ENCODE measurements at regions not wholly inside any gene's neighbourhood (a gene's known extent, or its start where the extent isn't known, plus 50 kb on each side); places are given as distances from the start of the nearest gene placed in this dataset.

DNA sequence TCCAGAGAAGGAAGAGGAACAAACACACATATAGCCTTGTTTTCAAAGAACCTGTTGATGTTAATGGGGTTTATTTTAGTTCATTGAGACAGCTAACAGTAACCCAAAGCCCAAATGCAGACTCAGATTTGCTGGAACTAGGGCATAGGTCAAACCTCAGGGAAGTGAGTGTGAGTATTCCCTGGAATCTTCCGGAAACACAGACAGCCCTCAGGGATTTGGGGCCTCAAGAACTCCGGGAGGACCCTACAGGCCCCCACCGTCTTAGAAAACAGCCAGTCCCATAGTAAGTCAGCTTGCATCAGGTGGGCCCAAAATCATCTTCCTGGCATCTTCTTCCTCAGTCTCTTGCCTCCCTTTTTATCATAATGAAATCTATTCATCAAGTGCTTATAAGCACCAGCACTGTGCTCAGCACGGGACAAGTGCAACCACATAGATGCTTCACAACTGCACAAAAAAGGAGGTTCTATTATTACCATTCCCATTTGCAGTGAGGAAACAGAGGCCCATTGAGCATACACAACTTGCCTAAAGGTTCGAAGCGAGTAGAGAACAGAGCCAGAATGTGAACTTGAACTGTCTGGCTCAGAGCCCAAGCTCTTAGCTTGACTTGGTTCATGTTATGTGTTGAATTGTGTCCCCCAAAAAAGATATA is 50.2 kb upstream of the BCL11A start:
- no peak for DNase-seq

DNA sequence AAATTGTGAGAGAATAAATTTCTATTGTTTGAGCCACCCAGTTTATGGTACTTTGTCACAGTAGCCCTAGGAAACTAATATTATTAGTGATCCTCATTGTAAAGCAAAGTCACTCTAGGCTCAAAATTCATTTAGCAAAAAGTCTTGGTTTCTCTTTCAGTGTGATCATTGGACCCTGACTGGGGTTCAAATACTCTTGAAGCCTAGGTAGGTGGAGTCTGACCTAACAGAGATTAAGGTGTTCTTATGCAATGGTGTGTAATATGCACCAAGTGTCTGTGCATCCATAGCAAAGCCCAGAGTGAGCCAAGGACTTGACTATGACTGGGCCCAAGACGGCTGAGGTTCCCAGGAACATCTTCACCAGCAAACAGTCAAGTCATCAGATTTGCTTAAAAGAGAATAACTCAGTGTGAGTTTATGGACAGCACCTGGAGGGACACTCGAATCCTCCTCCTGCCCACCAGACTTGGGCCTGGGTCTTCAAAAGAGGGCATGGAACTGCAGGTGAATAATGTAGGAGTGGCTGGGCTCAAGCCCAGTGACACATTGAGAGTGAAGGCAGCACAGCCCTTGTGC is 51.1 kb upstream of the BCL11A start:
- DNase-seq, result no peak

GRCh38 chr2:60605866-60606265 is 52.4 kb upstream of the BCL11A start:
- no peak for DNase-seq

DNA sequence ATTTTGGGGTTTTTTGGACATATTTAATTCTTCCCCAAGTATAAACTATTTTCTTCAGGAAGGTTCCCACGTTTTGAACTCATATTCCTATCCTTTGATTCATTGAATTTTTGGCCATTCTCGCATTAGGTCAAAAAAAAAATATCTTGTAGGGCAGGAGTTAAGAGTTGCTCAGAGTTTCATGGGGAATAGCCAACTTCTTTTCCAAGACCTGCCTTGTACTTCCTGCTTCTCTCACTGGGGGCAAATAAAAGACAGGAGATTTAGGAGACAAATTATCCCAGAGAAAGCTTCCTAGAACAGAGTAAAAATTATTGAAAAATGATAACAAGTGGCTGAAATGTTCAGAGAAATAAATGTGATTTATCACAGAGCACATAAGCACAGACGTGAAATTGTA is 55.2 kb upstream of the BCL11A start:
- no peak for DNase-seq

DNA sequence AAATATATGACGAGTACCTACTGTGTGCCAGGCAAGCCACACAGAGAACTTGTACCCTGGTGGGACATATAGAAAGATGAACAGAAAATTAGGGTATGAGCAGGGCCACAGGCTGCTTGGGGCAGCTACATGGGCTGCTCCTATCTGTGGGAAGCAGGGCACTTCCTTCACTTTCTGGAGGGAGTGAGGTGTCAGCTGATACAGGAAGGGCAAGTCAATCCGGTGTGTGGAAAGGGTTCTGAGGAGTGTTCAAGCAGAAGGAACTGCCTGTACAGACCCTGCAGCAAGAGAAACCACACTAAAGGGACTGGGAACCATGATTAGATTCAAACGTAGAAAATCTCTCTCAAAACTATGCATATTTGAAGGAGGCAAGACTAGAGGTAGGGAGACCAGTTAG is 58.6 kb upstream of the BCL11A start:
- DNase-seq, result no peak

DNA sequence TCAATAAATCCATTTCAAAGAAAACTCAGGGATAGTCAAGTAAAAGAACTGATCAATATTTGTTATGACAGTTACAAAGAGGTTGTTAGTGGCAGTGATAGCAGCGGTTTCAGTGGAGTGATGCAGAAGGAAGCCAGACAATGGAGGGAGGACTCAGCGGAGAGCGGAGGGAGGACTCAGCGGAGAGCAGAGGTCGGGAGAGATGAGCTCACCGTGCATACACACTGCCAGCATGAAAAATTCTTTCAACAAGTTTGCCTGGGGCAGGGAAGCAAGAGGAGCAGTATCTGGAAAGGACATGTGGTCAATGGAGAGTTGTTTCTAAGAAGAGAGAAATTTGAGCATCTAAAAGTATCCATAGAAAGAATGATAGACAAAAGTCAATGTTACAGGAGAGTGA is 60.9 kb upstream of the BCL11A start:
- DNase-seq, result no peak

DNA sequence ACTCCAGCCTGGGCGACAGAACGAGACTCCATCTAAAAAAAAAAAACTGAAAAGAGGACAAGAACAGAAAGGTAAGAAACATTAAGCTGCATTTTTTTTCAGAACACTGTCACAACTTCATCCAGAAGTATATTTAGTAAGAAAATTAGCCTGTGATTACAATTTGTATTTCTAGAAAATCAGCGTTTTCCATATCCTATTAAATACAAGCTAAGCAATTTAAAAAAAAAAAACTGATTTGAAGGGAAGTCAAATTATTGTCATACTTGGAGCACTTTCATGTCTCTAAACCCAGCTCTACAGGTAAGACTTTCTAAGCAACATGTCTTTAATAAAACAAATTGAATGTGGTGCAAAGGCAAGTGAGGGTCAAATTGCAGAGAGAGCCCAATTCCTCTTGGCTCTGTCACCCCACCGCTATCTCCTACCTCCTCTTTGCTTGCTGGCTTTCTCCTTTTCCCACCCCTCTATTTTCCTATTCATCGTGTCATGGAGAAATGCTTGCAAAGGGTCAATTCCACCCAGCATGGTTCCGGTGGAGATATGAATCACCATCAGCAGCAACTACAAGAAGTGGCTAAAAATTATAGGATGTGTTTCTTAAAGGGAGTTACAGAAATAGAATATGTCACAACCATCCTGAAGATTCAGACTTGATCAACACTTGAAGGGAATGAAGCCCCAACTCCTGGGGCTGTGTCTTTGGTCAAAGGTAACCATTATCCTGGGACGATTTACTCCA is 68.4 kb upstream of the BCL11A start:
- DNase-seq, result no peak

DNA sequence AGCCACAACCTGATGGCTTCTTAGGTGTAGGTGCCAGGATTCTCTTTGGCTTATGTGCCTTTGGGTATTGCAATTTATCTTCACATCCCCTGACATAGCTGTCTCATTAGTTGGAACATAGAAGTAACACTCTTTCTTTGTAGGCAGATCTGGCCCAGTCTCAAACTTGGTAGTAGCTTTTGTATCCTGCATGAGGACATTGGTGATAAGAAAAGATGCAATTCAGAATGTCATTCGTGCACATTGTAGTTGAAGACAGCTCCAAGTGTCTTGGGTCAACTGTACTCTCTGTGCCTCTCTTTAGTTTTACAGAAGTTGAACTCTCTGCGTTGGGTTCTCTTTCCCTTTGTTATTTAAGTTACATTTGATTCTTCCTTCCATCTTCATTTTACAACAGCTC is 69.6 kb upstream of the BCL11A start:
- DNase-seq, result no peak

DNA sequence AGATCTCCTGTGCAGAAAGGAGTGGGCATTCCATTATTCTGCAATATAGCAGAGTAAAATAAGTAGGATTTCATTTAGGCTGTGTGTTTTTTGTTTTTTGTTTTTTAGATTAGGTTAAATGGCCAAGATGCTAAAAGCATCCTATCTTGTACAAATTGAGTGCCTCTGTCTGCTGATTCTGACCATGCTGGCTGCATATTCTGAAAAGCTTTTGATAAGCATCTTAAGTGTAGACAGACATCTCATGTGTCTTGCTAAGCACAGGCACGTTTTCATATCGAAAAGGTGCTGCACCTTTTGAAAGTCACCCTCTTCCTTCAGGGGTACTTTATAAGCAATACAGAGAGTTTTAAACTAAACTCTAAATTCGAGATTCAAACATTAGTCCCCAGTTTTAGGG is 74.0 kb upstream of the BCL11A start:
- DNase-seq, result no peak

DNA sequence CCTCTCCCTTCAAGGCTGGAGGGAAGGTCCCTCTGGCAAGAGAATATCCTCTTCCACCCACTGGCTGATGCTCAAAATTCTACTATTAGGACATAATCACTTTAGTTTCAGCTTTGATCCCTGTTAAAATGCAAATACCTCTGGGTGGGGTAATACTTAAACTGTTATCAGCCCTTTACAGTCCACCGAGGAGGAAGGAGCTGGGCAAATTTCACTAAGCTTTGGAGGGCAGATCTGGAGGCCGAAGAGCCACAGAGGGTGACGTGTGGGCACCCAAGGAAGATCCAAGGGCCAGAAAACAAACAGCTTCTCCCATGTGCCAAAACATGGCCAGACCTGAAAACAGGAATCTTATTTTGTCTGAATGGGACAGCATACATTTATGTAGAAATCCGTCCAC is 74.6 kb upstream of the BCL11A start:
- no peak for DNase-seq

GRCh38 chr2:60628615-60629304 is 75.3 kb upstream of the BCL11A start:
- DNase-seq, result no peak

GRCh38 chr2:60629305-60629662 is 75.8 kb upstream of the BCL11A start:
- DNase-seq, result no peak

- DNase-seq, result no peak
Observed at GRCh38 chr2:60629801-60630385, 76.4 kb upstream of the BCL11A start.

- no peak for DNase-seq
Observed at GRCh38 chr2:60633615-60634014, 80.2 kb upstream of the BCL11A start.

GRCh38 chr2:60634438-60634837 is 81.0 kb upstream of the BCL11A start:
- no peak for DNase-seq

DNA sequence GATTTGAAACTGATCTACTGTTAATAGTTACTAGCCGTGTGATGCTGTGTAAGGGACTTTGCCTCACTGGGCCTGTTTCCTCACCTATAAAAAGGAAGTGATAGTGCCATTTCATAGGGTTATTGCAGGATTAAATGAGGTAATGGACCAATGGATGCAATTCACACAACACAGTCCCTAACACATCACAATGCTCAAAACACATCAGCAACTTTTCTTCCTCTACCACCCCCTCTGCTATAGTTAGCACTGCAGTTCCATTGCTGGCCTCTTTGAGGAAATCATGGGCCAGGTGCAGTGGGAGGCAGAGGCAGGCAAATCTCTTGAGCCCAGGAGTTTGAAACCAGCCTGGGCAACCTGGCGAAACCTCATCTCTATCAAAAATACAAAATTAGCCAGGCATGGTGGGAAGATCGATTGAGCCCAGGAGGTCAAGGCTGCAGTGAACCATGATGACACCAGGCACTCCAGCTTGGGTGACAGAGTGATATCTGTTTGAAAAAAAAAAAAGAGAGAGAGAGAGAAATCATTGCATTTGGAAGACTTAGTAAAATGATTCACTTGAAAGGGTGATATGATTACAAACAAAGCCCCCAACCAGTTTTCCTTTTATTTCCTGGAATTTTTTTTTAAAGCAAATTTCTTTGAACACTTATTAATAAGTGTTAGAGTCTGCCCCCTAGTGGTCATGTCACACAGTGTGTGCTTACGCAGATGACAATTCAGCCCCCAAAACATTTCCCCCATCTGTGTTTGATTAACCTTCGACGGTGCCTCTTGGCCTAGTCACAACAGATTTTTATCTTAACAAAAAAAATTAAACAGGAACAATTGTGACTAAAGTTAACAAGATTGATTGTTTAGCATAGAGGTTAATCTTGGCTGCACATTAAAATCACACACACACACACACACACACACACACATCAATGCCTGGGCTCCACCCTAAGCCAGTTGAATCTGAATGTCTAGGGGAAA is 88.6 kb upstream of the BCL11A start:
- no peak for DNase-seq

DNA sequence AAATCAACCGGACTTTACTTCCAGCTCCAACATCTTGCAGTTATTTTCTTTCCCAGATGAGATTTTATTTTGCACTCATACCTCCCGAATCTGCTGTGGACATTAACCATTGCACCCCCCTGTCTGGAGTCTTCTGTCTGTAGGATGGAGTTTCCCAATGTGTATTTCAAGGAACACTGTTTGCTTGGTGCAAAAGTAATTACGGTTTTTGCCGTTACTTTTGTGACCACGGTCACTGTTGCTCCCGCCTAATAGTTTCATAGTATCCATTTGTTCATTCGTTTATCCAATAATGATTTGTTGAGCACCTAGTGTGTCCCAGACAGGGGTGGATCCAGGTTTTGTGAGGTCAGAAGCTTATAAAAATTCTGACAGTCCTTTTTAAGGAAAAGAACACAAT is 90.3 kb upstream of the BCL11A start:
- DNase-seq, result no peak

- DNase-seq, result no peak
Observed at GRCh38 chr2:60644951-60645350, 91.5 kb upstream of the BCL11A start.

DNA sequence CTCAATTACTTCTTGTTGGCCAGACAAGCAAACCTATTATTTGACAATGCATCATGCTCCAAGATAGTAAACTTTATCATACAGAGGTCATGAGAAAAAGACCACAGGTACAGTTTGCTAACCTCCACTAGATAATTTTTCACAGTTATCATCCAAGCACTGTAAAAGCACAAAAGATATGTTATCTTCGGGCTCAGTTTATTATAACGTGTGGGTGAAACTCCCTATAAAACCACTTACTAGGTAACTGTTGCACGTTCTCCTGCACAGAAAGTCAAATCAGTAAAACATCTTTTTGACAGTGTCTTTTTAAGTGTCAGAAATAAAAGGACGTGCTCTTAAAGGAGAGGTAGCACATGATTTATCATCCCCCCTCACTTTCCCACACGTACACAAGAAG is 94.7 kb upstream of the BCL11A start:
- DNase-seq, result no peak

GRCh38 chr2:60649721-60650120 is 96.3 kb upstream of the BCL11A start:
- DNase-seq, result no peak

DNA sequence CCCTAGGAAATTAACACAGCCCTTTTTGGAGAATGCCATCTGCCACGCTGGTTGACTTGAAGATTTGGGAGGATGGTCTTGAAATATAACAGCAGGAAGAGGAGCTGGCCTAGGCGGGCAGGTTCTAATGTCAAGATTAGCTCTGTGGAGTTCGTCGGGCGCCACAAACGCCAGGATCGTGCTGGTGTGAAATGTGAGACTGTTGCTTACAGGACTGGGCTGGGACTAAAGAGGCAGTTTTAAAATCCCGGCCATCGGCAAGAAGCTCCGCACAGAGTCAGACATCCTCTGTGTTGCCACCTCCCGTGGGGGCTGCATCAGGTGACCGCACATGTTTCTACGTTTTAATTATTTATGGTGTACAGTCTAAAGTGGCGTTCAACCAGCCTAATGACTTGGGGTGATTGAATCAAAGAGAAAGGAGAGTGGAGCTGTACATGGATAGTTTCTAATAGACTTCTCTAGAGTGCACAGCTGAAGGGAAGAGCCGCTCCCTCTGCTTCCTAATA is 99.4 kb upstream of the BCL11A start:
- DNase-seq, result no peak

- no peak for DNase-seq
Observed at GRCh38 chr2:60657673-60658072, 98.4 kb upstream of the PAPOLG start.

All from NK-92 treated with Interleukin-12 subunit alpha and Interleukin-12 subunit beta, amount 100 ng/mL, for 24 hours (cell line).